NT2/D1 (cell line): ENCODE measurements at regions not wholly inside any gene's neighbourhood (a gene's known extent, or its start where the extent isn't known, plus 50 kb on each side); places are given as distances from the start of the nearest gene placed in this dataset.

Experiments
- SUZ12 ChIP-seq: IDR thresholded peaks from 2 replicates; pipeline ENCODE4 v1.6.1; 2011; ENCODE audit not compliant: insufficient read length, insufficient read depth; ENCODE audit errors: extremely low read depth
- YY1 ChIP-seq: IDR thresholded peaks from 2 replicates; pipeline ENCODE4 v1.6.1; 2011; ENCODE audit not compliant: insufficient read length, insufficient read depth
- ZNF274 ChIP-seq: IDR thresholded peaks from 2 replicates; pipeline ENCODE4 v1.6.1; 2011; ENCODE audit warnings: mild to moderate bottlenecking, low read depth, low read length

DNA sequence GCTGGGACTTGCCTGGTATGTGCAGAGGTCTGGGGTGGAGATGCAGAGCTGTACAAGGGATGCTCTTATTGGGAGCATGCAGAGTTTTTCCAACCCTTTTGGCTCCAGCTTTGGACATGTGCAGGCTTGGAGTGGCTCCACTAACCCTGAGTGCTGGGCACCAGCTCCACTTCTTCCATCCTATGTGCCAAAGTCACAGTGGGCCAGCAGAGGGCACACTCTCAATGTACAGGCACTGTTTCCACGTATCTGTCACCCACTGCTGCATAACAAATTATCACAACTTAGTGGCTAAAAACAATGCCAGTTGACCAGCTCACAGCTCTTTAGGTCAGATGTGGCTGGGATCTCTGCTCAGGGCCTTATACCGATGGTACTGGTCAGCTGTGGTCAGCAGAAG is 631.8 kb downstream of the AJAP1 start:
- TF ChIP-seq ZNF274, result no peak
- TF ChIP-seq YY1, result no peak
- no peak for TF ChIP-seq SUZ12
